HK-2 (cell line): ENCODE measurements at regions not wholly inside any gene's neighbourhood (a gene's known extent, or its start where the extent isn't known, plus 50 kb on each side); places are given as distances from the start of the nearest gene placed in this dataset.
A peak's percentile ranks its signal among the peaks of the same experiment; 100 is the strongest.
"Not testable (repeated sequence)": the region's sequence is repeated elsewhere in the genome, so short reads cannot be mapped to it uniquely, and the experiment has no call there.

Experiments used
- DNase-seq: peaks from one replicate; pipeline ENCODE4 v3.0.0-alpha.2; 2018; ENCODE audit not compliant: unreplicated experiment

- no peak for DNase-seq
Measured at GRCh38 chr3:191076903-191077552, 122.0 kb upstream of the OSTN start.

GRCh38 chr3:191074511-191074910, 124.5 kb upstream of the OSTN start:
- DNase-seq, result no peak

- peak; percentile 11 for DNase-seq
Measured at GRCh38 chr3:191070762-191071403, 128.2 kb upstream of the OSTN start.

- DNase-seq, result peak; percentile 60
Measured at GRCh38 chr3:191070201-191070600, 128.8 kb upstream of the OSTN start.

- DNase-seq, result no peak
Measured at GRCh38 chr3:191068946-191069813, 129.9 kb upstream of the OSTN start.

GRCh38 chr3:191066669-191067068, 132.4 kb upstream of the OSTN start:
- DNase-seq, result no peak

GRCh38 chr3:191065181-191065805, 133.7 kb upstream of the OSTN start:
- DNase-seq, result no peak

- DNase-seq, result no peak
Measured at GRCh38 chr3:191051037-191051436, 148.0 kb upstream of the OSTN start.

- DNase-seq, result no peak
Measured at GRCh38 chr3:191047930-191048329, 151.1 kb upstream of the OSTN start.

GRCh38 chr3:191030929-191031328, 168.1 kb upstream of the OSTN start:
- no peak for DNase-seq

- no peak for DNase-seq
Measured at GRCh38 chr3:191030491-191030890, 168.0 kb upstream of the GMNC start.

- DNase-seq, result no peak
Measured at GRCh38 chr3:191026746-191027145, 164.3 kb upstream of the GMNC start.

- no peak for DNase-seq
Measured at GRCh38 chr3:191020730-191021396, 158.4 kb upstream of the GMNC start.

- DNase-seq, result no peak
Measured at GRCh38 chr3:191019855-191020254, 157.4 kb upstream of the GMNC start.

- not testable (repeated sequence) for DNase-seq
Measured at GRCh38 chr3:191015960-191016359, 153.5 kb upstream of the GMNC start.

- DNase-seq, result no peak
Measured at GRCh38 chr3:191008074-191008473, 145.6 kb upstream of the GMNC start.

GRCh38 chr3:191005790-191006189, 143.3 kb upstream of the GMNC start:
- no peak for DNase-seq

GRCh38 chr3:191003742-191004141, 141.2 kb upstream of the GMNC start:
- no peak for DNase-seq

GRCh38 chr3:190996181-190996775, 133.8 kb upstream of the GMNC start:
- DNase-seq, result no peak

GRCh38 chr3:190995156-190995555, 132.7 kb upstream of the GMNC start:
- no peak for DNase-seq

GRCh38 chr3:190990898-190991297, 128.4 kb upstream of the GMNC start:
- DNase-seq, result no peak
